ENCODE measurements at regions not wholly inside any gene's neighbourhood (a gene's known extent, or its start where the extent isn't known, plus 50 kb on each side); places are given as distances from the start of the nearest gene placed in this dataset.

- H3K36me3 ChIP-seq (ENCODE audit: control insufficient read depth, insufficient read depth, low read length) = no peaks in the 10 kb centered on the region
- no peaks in the 10 kb centered on the region; the same call in 1 of the 2 replicates for H3K27me3 ChIP-seq (replicated peaks; ENCODE audit: control insufficient read depth, insufficient read depth, low read length)
- DNase-seq (ENCODE audit: extremely low read depth, insufficient read length) = no peak
- no peak overlapping the region for H3K4me3 ChIP-seq (replicated peaks; ENCODE audit: low read depth, low read length)
- TF ChIP-seq, protein P1, sequence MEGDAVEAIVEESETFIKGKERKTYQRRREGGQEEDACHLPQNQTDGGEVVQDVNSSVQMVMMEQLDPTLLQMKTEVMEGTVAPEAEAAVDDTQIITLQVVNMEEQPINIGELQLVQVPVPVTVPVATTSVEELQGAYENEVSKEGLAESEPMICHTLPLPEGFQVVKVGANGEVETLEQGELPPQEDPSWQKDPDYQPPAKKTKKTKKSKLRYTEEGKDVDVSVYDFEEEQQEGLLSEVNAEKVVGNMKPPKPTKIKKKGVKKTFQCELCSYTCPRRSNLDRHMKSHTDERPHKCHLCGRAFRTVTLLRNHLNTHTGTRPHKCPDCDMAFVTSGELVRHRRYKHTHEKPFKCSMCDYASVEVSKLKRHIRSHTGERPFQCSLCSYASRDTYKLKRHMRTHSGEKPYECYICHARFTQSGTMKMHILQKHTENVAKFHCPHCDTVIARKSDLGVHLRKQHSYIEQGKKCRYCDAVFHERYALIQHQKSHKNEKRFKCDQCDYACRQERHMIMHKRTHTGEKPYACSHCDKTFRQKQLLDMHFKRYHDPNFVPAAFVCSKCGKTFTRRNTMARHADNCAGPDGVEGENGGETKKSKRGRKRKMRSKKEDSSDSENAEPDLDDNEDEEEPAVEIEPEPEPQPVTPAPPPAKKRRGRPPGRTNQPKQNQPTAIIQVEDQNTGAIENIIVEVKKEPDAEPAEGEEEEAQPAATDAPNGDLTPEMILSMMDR (IDR thresholded peaks at IDR 0.05; ENCODE audit: insufficient read depth, low read length, poor library complexity, severe bottlenecking) = no peak
Observed at GRCh38 chr3:22366781-22367180, 615.8 kb upstream of the ZNF385D start.

GRCh38 chr3:22371036-22371435 is 620.0 kb upstream of the ZNF385D start:
- no peak overlapping the region for H3K4me3 ChIP-seq (replicated peaks; ENCODE audit: low read depth, low read length)
- peaks cover 1% of the 10 kb centered on the region; the same call in 1 of the 2 replicates for H3K27me3 ChIP-seq (replicated peaks; ENCODE audit: control insufficient read depth, insufficient read depth, low read length)
- no peaks in the 10 kb centered on the region for H3K36me3 ChIP-seq (ENCODE audit: control insufficient read depth, insufficient read depth, low read length)
- no peak for DNase-seq (ENCODE audit: extremely low read depth, insufficient read length)
- TF ChIP-seq, protein P1 (IDR thresholded peaks at IDR 0.05; ENCODE audit: insufficient read depth, low read length, poor library complexity, severe bottlenecking) = no peak

GRCh38 chr3:22371607-22372291 is 620.7 kb upstream of the ZNF385D start:
- no peak for DNase-seq (ENCODE audit: extremely low read depth, insufficient read length)
- Histone ChIP-seq H3K4me3 (replicated peaks; ENCODE audit: low read depth, low read length) (no peak overlapping the region), H3K27me3 (replicated peaks; ENCODE audit: control insufficient read depth, insufficient read depth, low read length) (peaks cover 1% of the 10 kb centered on the region; the same call in 1 of the 2 replicates), H3K36me3 (ENCODE audit: control insufficient read depth, insufficient read depth, low read length) (no peaks in the 10 kb centered on the region)
- TF ChIP-seq, protein P1 (IDR thresholded peaks at IDR 0.05; ENCODE audit: insufficient read depth, low read length, poor library complexity, severe bottlenecking) = no peak

GRCh38 chr3:22372292-22373062 is 621.5 kb upstream of the ZNF385D start:
- Histone ChIP-seq H3K36me3 (ENCODE audit: control insufficient read depth, insufficient read depth, low read length) (no peaks in the 10 kb centered on the region), H3K4me3 (replicated peaks; ENCODE audit: low read depth, low read length) (no peak overlapping the region), H3K27me3 (replicated peaks; ENCODE audit: control insufficient read depth, insufficient read depth, low read length) (peaks cover 1% of the 10 kb centered on the region; the same call in 1 of the 2 replicates)
- TF ChIP-seq, protein P1 (IDR thresholded peaks at IDR 0.05; ENCODE audit: insufficient read depth, low read length, poor library complexity, severe bottlenecking) = no peak
- DNase-seq (ENCODE audit: extremely low read depth, insufficient read length) = no peak

DNA sequence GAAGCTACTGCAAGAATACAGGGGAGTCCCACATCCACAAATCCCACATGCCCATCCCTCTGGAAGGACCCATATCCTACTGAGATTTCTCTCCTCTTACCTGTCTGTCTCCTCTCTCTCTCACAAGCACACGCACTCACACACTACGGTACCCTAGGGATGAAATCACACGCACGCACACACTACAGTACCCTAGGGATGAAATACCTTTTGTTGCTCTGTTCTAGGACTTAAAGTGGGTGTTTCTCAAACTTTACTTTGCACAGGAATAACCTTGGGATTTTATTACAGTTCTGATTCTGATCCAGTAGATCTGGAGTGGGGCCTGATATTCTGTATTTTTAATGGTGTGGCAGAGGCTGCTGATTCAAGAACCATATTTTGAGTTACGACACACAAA is 622.2 kb upstream of the ZNF385D start:
- Histone ChIP-seq H3K4me3 (replicated peaks; ENCODE audit: low read depth, low read length) (no peak overlapping the region), H3K36me3 (ENCODE audit: control insufficient read depth, insufficient read depth, low read length) (no peaks in the 10 kb centered on the region), H3K27me3 (replicated peaks; ENCODE audit: control insufficient read depth, insufficient read depth, low read length) (peaks cover 1% of the 10 kb centered on the region; the same call in 1 of the 2 replicates)
- TF ChIP-seq, protein P1 (IDR thresholded peaks at IDR 0.05; ENCODE audit: insufficient read depth, low read length, poor library complexity, severe bottlenecking) = no peak
- no peak for DNase-seq (ENCODE audit: extremely low read depth, insufficient read length)
